Breast epithelium (tissue), 4 donors: ENCODE measurements at regions not wholly inside any gene's neighbourhood (a gene's known extent, or its start where the extent isn't known, plus 50 kb on each side); places are given as distances from the start of the nearest gene placed in this dataset.
"Not testable (repeated sequence)": the region's sequence is repeated elsewhere in the genome, so short reads cannot be mapped to it uniquely, and the experiment has no call there.

Experiments
- DNase-seq, 2 donors: peaks; one replicate each; pipeline ENCODE4 v3.0.0-alpha.2; 2019; ENCODE audit warnings: low spot score in 2 of 2
- H3K27ac ChIP-seq, 2 donors: fragments of 200-600 bp; sonication (generic) in 1 of 2; one replicate each; pipeline ENCODE4 v1.5.1; 2016 to 2019; ENCODE audit warnings: mild to moderate bottlenecking in 1 of 2
- H3K27me3 ChIP-seq, 2 donors: fragments of 200-600 bp; sonication (generic) in 1 of 2; one replicate each; pipeline versions ENCODE4 v1.5.1 to v1.6.0; 2017 to 2019; ENCODE audit warnings: control low read depth in 1 of 2, mild to moderate bottlenecking in 1 of 2
- H3K36me3 ChIP-seq: fragments of 200-600 bp; one replicate; pipeline ENCODE4 v1.5.1; 2019
- H3K4me1 ChIP-seq, 2 donors: fragments of 200-600 bp; sonication (generic); one replicate each; pipeline ENCODE4 v1.5.1; 2016 to 2019; ENCODE audit warnings: control low read depth in 1 of 2
- H3K4me3 ChIP-seq, 3 donors: fragments of 200-600 bp; sonication (generic); 1 replicate in 2 of 3; 2 replicates in 1 of 3; pipeline ENCODE4 v1.5.1; 2016 to 2019; ENCODE audit warnings: mild to moderate bottlenecking in 3 of 3, moderate library complexity in 2 of 3
- H3K9me3 ChIP-seq, 2 donors: fragments of 200-600 bp; sonication (generic) in 1 of 2; one replicate each; pipeline ENCODE4 v1.5.1; 2016 to 2019; ENCODE audit warnings: control low read depth in 1 of 2
- POLR2A ChIP-seq: fragments of 450-650 bp; IDR thresholded peaks from one replicate; pipeline ENCODE4 v1.6.1; 2016; ENCODE audit warnings: antibody characterized with exemption, mild to moderate bottlenecking, moderate library complexity
- POLR2AphosphoS5 ChIP-seq, 3 donors: sonication (generic); formaldehyde crosslinking; IDR thresholded peaks; one replicate each; pipeline ENCODE4 v1.6.1; 2017; ENCODE audit warnings: antibody characterized with exemption in 3 of 3
- intact Hi-C: fragments of 100-400 bp; cut with DNase I; formaldehyde crosslinking; loops from one replicate; pipeline ENCODE4 v1.15.1; 2023; ENCODE audit warnings: low total_unique reads
- TF ChIP-seq, protein P1 (sequence below), 3 donors: fragments of 450-650 bp; IDR thresholded peaks; one replicate each; pipeline ENCODE4 v1.5.1; 2016 to 2017; ENCODE audit warnings: antibody characterized with exemption in 3 of 3, mild to moderate bottlenecking in 3 of 3, moderate library complexity in 3 of 3

DNA sequence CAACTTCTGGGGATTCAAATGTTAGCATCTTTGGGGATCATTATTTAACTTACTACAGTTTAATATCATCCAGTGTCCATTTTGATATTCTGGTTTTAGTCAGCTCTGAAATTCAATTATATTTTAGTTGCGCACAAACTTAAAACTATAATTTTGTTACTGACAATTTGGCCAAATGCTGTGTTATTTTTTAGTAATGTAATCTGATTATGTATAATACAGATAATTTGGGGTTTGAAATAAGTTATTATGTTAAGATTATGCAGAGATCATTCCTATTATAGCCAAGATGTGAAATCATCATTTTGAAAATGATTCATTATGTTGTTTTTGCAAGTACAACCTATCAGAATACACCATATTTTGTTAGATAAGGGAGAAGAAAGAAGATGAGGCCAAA is 706.1 kb downstream of the ROBO2 start:
- TF ChIP-seq, protein P1, sequence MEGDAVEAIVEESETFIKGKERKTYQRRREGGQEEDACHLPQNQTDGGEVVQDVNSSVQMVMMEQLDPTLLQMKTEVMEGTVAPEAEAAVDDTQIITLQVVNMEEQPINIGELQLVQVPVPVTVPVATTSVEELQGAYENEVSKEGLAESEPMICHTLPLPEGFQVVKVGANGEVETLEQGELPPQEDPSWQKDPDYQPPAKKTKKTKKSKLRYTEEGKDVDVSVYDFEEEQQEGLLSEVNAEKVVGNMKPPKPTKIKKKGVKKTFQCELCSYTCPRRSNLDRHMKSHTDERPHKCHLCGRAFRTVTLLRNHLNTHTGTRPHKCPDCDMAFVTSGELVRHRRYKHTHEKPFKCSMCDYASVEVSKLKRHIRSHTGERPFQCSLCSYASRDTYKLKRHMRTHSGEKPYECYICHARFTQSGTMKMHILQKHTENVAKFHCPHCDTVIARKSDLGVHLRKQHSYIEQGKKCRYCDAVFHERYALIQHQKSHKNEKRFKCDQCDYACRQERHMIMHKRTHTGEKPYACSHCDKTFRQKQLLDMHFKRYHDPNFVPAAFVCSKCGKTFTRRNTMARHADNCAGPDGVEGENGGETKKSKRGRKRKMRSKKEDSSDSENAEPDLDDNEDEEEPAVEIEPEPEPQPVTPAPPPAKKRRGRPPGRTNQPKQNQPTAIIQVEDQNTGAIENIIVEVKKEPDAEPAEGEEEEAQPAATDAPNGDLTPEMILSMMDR (IDR thresholded peaks at IDR 0.05) = no peak
- no peak for TF ChIP-seq POLR2A
- no peak for TF ChIP-seq POLR2AphosphoS5 (IDR thresholded peaks at IDR 0.05)
- no peaks in the 10 kb centered on the region for H3K9me3 ChIP-seq
- H3K27me3 ChIP-seq = no peaks in the 10 kb centered on the region
- intact Hi-C loops = no loop called here
- no peak overlapping the region for H3K27ac ChIP-seq
- H3K36me3 ChIP-seq = no peaks in the 10 kb centered on the region
- no peaks in the 10 kb centered on the region for H3K4me1 ChIP-seq
- DNase-seq = no peak
- no peak overlapping the region for H3K4me3 ChIP-seq

DNA sequence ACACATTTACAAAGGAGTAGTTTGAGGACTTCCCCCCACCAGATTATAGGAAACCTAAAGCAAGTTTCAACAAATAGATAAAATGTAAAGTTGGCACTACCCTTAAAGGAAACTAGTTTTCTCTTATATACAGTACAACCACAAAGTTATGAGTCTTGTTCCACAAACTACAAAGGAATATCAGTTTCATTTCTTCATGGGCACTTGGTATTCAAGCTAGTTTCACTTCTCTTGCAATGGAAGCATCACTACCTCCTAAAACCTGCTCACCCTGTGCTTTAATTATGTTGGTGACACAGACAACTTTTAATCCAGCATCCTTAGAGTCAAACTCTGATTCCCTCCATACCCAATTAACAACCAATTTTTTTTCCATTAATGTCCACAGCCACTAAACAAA is 707.0 kb downstream of the ROBO2 start:
- Histone ChIP-seq H3K4me3 (no peak overlapping the region), H3K4me1 (no peaks in the 10 kb centered on the region), H3K27ac (no peak overlapping the region), H3K36me3 (no peaks in the 10 kb centered on the region), H3K9me3 (no peaks in the 10 kb centered on the region), H3K27me3 (no peaks in the 10 kb centered on the region)
- intact Hi-C loops = no loop called here
- no peak for DNase-seq
- no peak for TF ChIP-seq POLR2AphosphoS5 (IDR thresholded peaks at IDR 0.05)
- TF ChIP-seq, protein P1 (IDR thresholded peaks at IDR 0.05) = no peak
- no peak for TF ChIP-seq POLR2A

DNA sequence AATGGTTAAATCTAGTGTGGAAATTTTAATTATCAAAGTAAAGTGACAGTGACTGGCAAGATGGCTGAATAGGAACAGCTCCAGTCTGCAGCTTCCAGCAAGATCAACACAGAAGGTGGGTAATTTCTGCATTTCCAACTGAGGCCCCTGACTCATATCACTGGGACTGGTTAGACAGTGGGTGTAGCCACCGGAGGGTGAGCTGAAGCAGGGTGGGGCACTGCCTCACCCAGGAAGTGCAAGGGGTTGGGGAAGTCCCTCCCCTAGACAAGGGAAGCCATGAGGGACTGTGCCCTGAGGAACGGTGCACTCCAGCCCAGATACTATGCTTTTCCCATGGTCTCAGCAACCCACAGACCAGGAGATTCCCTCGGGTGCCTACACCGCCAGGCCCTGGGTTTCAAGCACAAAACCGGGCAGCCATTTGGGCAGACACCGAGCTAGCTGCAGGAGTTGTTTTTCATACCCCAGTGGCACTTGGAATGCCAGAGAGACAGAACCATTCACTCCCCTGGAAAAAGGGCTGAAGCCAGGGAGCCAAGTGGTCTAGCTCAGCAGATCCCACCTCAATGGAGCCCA is 716.6 kb downstream of the ROBO2 start:
- intact Hi-C loops, H3K4me3 ChIP-seq, DNase-seq, H3K27me3 ChIP-seq, H3K27ac ChIP-seq, H3K36me3 ChIP-seq, H3K4me1 ChIP-seq: not testable (repeated sequence)
- peaks cover 6 to 24% of the 10 kb centered on the region in 2 donors for H3K9me3 ChIP-seq

DNA sequence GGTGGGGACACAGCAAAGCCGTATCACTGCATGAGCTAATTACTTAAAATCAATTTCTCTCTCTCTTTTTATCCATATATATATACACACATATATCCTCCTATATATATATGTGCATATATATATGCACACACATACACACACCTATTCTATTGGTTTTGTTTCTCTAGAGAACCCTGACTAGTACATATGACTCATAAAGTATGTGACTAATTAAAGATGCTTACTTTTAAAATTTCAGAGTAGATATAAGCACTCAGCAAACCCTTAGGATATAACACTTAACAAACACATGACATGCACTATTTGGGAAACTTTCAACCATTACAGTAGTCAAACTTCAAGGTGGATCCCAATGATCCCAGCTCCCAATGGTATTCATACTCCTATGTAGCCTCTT is 732.6 kb downstream of the ROBO2 start:
- no peak for TF ChIP-seq POLR2A
- TF ChIP-seq, protein P1 (IDR thresholded peaks at IDR 0.05) = no peak
- TF ChIP-seq POLR2AphosphoS5 (IDR thresholded peaks at IDR 0.05) = no peak
- intact Hi-C loops = no loop called here
- no peaks in the 10 kb centered on the region for H3K9me3 ChIP-seq

DNA sequence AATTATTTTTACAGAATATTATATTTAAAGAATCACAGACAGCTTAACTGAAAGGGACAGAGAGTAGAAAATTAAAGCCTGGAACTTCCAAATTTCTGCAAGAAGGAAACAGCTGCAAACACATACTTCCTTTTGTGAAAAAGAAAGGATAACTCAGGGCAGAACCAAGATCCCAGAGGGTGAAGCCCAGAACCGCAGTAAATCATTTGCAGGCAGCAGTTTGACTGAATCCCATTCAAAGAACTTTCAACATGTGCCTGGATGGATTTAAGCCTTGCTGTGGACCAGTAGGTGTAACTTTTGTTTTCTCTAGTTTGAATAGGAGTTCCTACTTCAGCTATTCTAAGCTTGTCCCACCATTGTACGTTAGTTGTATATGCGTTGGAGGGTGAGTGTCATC is 733.2 kb downstream of the ROBO2 start:
- H3K27ac ChIP-seq = no peak overlapping the region
- no peaks in the 10 kb centered on the region for H3K27me3 ChIP-seq
- no peaks in the 10 kb centered on the region for H3K9me3 ChIP-seq
- no peaks in the 10 kb centered on the region for H3K4me1 ChIP-seq
- no peak for DNase-seq
- intact Hi-C loops = no loop called here
- no peaks in the 10 kb centered on the region for H3K36me3 ChIP-seq
- H3K4me3 ChIP-seq = no peak overlapping the region
- TF ChIP-seq POLR2AphosphoS5 (IDR thresholded peaks at IDR 0.05) = no peak
- TF ChIP-seq, protein P1 (IDR thresholded peaks at IDR 0.05) = no peak
- TF ChIP-seq POLR2A = no peak

More for the DNA sequence above, 732.6 kb downstream of the ROBO2 start:
- H3K27ac ChIP-seq = no peak overlapping the region
- H3K27me3 ChIP-seq = no peaks in the 10 kb centered on the region
- no peaks in the 10 kb centered on the region for H3K36me3 ChIP-seq
- H3K4me3 ChIP-seq = no peak overlapping the region
- H3K4me1 ChIP-seq = no peaks in the 10 kb centered on the region
- DNase-seq = no peak
